B cell (primary cell): ENCODE measurements at regions not wholly inside any gene's neighbourhood (a gene's known extent, or its start where the extent isn't known, plus 50 kb on each side); places are given as distances from the start of the nearest gene placed in this dataset.

Experiments used
- ATAC-seq: fragments of 200-7000 bp; cut with Tn5 transposase; one replicate; pipeline ENCODE4 v1.10.0; 2021; ENCODE audit warnings: low read depth, mild to moderate bottlenecking, moderate number of reproducible peaks, moderate library complexity
- CTCF ChIA-PET: fragments of 350-600 bp; sonication (Branson Sonifier 250); formaldehyde crosslinking; loops from one replicate; lab custom pipeline; 2021; ENCODE audit warnings: antibody characterized with exemption, inconsistent platforms; lab: Charles Lee
- POLR2A ChIA-PET: fragments of 350-600 bp; sonication (Branson Sonifier 250); formaldehyde crosslinking; loops from one replicate; lab custom pipeline; 2021; ENCODE audit warnings: antibody characterized with exemption; lab: Charles Lee
- DNase-seq: peaks from one replicate; pipeline ENCODE4 v3.0.0; 2013
- H2AFZ ChIP-seq: 2 replicates; pipeline ENCODE4 v1.6.1; 2012; ENCODE audit warnings: mild to moderate bottlenecking, low read depth, low read length; ENCODE audit not compliant: insufficient read depth, poor library complexity, severe bottlenecking
- H3K27ac ChIP-seq, 2 donors: 1 replicate in 1 of 2; 2 replicates in 1 of 2; pipeline ENCODE4 v1.5.1; 2012 to 2013; ENCODE audit warnings: low read length in 2 of 2, mild to moderate bottlenecking in 2 of 2, moderate library complexity in 1 of 2
- H3K27me3 ChIP-seq, 4 experiments: fragments of 200-600 bp in 1 of 4; sonication (generic) in 1 of 4; replicated peaks in 1 of 4; 1 replicate in 2 of 4; 2 replicates in 2 of 4; pipeline versions ENCODE4 v1.6.1 to v1.7.0; 2013 to 2016; ENCODE audit warnings: low read length in 3 of 4, mild to moderate bottlenecking in 2 of 4, mixed read lengths in 1 of 4, moderate library complexity in 1 of 4; ENCODE audit not compliant: insufficient read depth in 4 of 4, control insufficient read depth in 3 of 4; ENCODE audit errors: control extremely low read depth in 1 of 4
- H3K36me3 ChIP-seq, 2 experiments: replicated peaks in 1 of 2; 1 replicate in 1 of 2; 2 replicates in 1 of 2; pipeline versions ENCODE4 v1.6.1 to v1.7.1; 2013; ENCODE audit warnings: low read length in 1 of 2; ENCODE audit not compliant: insufficient read depth in 2 of 2, control insufficient read depth in 1 of 2; ENCODE audit errors: control extremely low read depth in 1 of 2, extremely low read depth in 1 of 2
- H3K4me1 ChIP-seq, 2 donors: fragments of 200-600 bp in 1 of 2; sonication (generic) in 1 of 2; 1 replicate in 1 of 2; 2 replicates in 1 of 2; pipeline versions ENCODE4 v1.5.1 to v1.6.1; 2013 to 2017; ENCODE audit warnings: low read length in 2 of 2; ENCODE audit not compliant: control insufficient read depth in 2 of 2, insufficient read depth in 2 of 2
- H3K4me2 ChIP-seq: replicated peaks from 2 replicates; pipeline ENCODE3; 2012; ENCODE audit warnings: mild to moderate bottlenecking, low read depth, low read length; ENCODE audit not compliant: poor library complexity, severe bottlenecking
- H3K4me3 ChIP-seq, 5 experiments: fragments of 200-600 bp in 1 of 5; sonication (generic) in 1 of 5; 1 replicate in 3 of 5; 2 replicates in 2 of 5; pipeline versions ENCODE4 v1.5.1 to v1.7.0; 2011 to 2016; ENCODE audit warnings: low read length in 4 of 5, mild to moderate bottlenecking in 4 of 5, low read depth in 2 of 5, control low read depth in 1 of 5, moderate library complexity in 1 of 5; ENCODE audit not compliant: insufficient read depth in 1 of 5; ENCODE audit errors: control extremely low read depth in 1 of 5, extremely low read depth in 1 of 5
- H3K79me2 ChIP-seq: fragments of 200-600 bp; sonication (generic); one replicate; pipeline ENCODE4 v1.6.0; 2016; ENCODE audit warnings: low read length; ENCODE audit not compliant: control insufficient read depth, insufficient read depth
- H3K9ac ChIP-seq: fragments of 200-600 bp; sonication (generic); 2 replicates; pipeline ENCODE4 v1.6.1; 2017; ENCODE audit warnings: mild to moderate bottlenecking, low read length, moderate library complexity
- H3K9me3 ChIP-seq, 3 donors: one replicate each; pipeline versions ENCODE4 v1.6.1 to v1.7.1; 2013; ENCODE audit warnings: low read length in 2 of 3; ENCODE audit not compliant: control insufficient read depth in 2 of 3, insufficient read depth in 1 of 3; ENCODE audit errors: control extremely low read depth in 1 of 3
- H4K20me1 ChIP-seq: 2 replicates; pipeline ENCODE4 v1.6.0; 2012; ENCODE audit warnings: mild to moderate bottlenecking, low read length; ENCODE audit not compliant: insufficient read depth, control insufficient read depth, poor library complexity, severe bottlenecking
- H3K27ac Mint-ChIP-seq: one replicate; pipeline ENCODE4 v1.8.0; 2021; ENCODE audit warnings: mixed read lengths
- H3K27me3 Mint-ChIP-seq: one replicate; pipeline ENCODE4 v1.8.0; 2021; ENCODE audit warnings: mixed read lengths
- H3K4me1 Mint-ChIP-seq: one replicate; pipeline ENCODE4 v1.8.0; 2021; ENCODE audit warnings: mixed read lengths
- H3K4me3 Mint-ChIP-seq: one replicate; pipeline ENCODE4 v1.8.0; 2021; ENCODE audit warnings: mixed read lengths
- H3K9me3 Mint-ChIP-seq: one replicate; pipeline ENCODE4 v1.8.0; 2022; ENCODE audit warnings: mixed read lengths; ENCODE audit not compliant: insufficient read depth
- EZH2 ChIP-seq: IDR thresholded peaks from 2 replicates; pipeline ENCODE4 v1.6.1; 2012; ENCODE audit warnings: borderline replicate concordance, low read depth, mild to moderate bottlenecking, moderate library complexity, low read length; ENCODE audit not compliant: insufficient read depth, poor library complexity, severe bottlenecking
- WGBS: methylation state at CpG from one replicate; pipeline ENCODE4 v1.1.5; 2013; ENCODE audit warnings: missing lambda C conversion rate; ENCODE audit not compliant: insufficient coverage; 5-methylcytosine and 5-hydroxymethylcytosine counted together
- intact Hi-C: fragments of 100-400 bp; cut with micrococcal nuclease; formaldehyde crosslinking; loops from one replicate; pipeline ENCODE4 v1.10.0; 2022
- TF ChIP-seq, protein P1 (sequence below): fragments of 200-600 bp; IDR thresholded peaks from one replicate; pipeline ENCODE4 v1.8.0; 2022; ENCODE audit warnings: antibody characterized with exemption, mild to moderate bottlenecking

DNA sequence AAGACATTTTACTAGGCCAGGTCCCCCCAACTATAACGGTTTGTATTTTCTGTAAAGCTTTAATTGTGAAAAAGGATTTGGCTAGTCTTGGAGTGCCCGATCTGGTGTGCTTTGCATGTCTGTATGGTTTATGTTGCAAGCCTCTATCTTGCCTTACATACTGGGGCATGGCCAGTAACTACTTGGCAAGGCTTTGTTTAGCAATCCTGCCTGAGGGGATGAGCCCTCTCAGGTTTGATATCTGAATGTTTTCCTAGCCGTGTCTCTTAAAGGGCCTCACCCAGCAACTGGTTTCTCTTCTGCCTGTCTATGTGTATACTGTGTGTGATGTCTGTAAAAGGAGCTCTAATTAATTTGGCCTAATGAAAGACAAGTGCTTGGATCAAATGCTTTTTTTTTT lies 61.3 kb upstream of the SPINK5 start:
- H3K27ac Mint-ChIP-seq = no peak overlapping the region
- no peaks in the 10 kb centered on the region for H3K4me1 ChIP-seq

DNA sequence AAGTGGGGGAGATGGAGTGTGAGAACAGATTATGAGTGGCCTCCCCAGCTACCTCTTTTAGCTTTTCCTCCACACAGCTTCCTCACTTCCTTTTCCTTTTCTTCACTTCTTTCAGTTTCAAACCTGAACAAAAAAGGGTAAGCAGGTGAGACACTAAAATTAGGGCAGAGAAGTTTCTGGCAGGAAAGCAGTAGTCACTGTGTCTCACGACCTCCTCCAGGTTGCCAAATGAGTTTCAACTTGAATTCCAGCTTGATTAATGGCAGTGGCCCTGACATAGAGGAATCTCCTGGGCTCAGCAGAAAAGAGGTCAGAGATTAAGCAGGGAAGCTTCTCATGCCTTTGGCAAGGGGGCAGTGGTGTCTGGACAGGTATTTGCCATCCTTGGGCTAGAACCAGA lies 63.7 kb upstream of the SPINK5 start:
- Histone ChIP-seq H3K27ac (no peak overlapping the region), H3K27me3 (no peaks in the 10 kb centered on the region), H3K9ac (no peak overlapping the region), H3K36me3 (no peaks in the 10 kb centered on the region), H4K20me1 (no peaks in the 10 kb centered on the region), H3K4me2 (no peak overlapping the region), H3K79me2 (no peaks in the 10 kb centered on the region), H3K4me3 (no peak overlapping the region), H2AFZ (no peak overlapping the region), H3K4me1 (no peaks in the 10 kb centered on the region), H3K9me3 (peaks cover 3 to 19% (median 16%) of the 10 kb centered on the region in 3 donors)
- no peaks in the 10 kb centered on the region for H3K4me1 Mint-ChIP-seq
- ATAC-seq (no peak), DNase-seq (no peak)
- ChIA-PET POLR2A (no interaction called here), CTCF (no interaction called here)
- no peak overlapping the region for H3K4me3 Mint-ChIP-seq
- intact Hi-C loops = no loop called here
- H3K27ac Mint-ChIP-seq = no peak overlapping the region
- peaks cover 6% of the 10 kb centered on the region for H3K9me3 Mint-ChIP-seq
- H3K27me3 Mint-ChIP-seq = no peaks in the 10 kb centered on the region
- TF ChIP-seq, protein P1, sequence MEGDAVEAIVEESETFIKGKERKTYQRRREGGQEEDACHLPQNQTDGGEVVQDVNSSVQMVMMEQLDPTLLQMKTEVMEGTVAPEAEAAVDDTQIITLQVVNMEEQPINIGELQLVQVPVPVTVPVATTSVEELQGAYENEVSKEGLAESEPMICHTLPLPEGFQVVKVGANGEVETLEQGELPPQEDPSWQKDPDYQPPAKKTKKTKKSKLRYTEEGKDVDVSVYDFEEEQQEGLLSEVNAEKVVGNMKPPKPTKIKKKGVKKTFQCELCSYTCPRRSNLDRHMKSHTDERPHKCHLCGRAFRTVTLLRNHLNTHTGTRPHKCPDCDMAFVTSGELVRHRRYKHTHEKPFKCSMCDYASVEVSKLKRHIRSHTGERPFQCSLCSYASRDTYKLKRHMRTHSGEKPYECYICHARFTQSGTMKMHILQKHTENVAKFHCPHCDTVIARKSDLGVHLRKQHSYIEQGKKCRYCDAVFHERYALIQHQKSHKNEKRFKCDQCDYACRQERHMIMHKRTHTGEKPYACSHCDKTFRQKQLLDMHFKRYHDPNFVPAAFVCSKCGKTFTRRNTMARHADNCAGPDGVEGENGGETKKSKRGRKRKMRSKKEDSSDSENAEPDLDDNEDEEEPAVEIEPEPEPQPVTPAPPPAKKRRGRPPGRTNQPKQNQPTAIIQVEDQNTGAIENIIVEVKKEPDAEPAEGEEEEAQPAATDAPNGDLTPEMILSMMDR = no peak
- no peak for TF ChIP-seq EZH2
- 67% methylated on average over 1 of the region's 1 CpG for WGBS

More for the DNA sequence above, 61.3 kb upstream of the SPINK5 start:
- H3K27me3 Mint-ChIP-seq = no peaks in the 10 kb centered on the region
- H3K9ac ChIP-seq = no peak overlapping the region
- H3K9me3 Mint-ChIP-seq = peaks cover 6% of the 10 kb centered on the region
- H3K4me2 ChIP-seq = no peak overlapping the region
- H3K4me1 Mint-ChIP-seq = no peaks in the 10 kb centered on the region
- no peak for DNase-seq
- no peak for TF ChIP-seq EZH2
- TF ChIP-seq, protein P1 = no peak
- H3K27ac ChIP-seq = no peak overlapping the region
- no peaks in the 10 kb centered on the region for H3K27me3 ChIP-seq
- ChIA-PET CTCF (no interaction called here), POLR2A (no interaction called here)
- H2AFZ ChIP-seq = no peak overlapping the region
- no peaks in the 10 kb centered on the region for H4K20me1 ChIP-seq
- no peak for ATAC-seq
- no peaks in the 10 kb centered on the region for H3K36me3 ChIP-seq
- WGBS = 50% methylated on average over 2 of the region's 3 CpGs
- H3K79me2 ChIP-seq = no peaks in the 10 kb centered on the region
- H3K9me3 ChIP-seq = peaks cover 3 to 19% (median 17%) of the 10 kb centered on the region in 3 donors
- intact Hi-C loops = no loop called here
- H3K4me3 ChIP-seq = no peak overlapping the region
- no peak overlapping the region for H3K4me3 Mint-ChIP-seq
